Breast epithelium (tissue), 4 donors: ENCODE measurements at regions not wholly inside any gene's neighbourhood (a gene's known extent, or its start where the extent isn't known, plus 50 kb on each side); places are given as distances from the start of the nearest gene placed in this dataset.

Source experiments
- DNase-seq, 2 donors: peaks; one replicate each; pipeline ENCODE4 v3.0.0-alpha.2; 2019; ENCODE audit warnings: low spot score in 2 of 2
- H3K27ac ChIP-seq, 2 donors: fragments of 200-600 bp; sonication (generic) in 1 of 2; one replicate each; pipeline ENCODE4 v1.5.1; 2016 to 2019; ENCODE audit warnings: mild to moderate bottlenecking in 1 of 2
- H3K27me3 ChIP-seq, 2 donors: fragments of 200-600 bp; sonication (generic) in 1 of 2; one replicate each; pipeline versions ENCODE4 v1.5.1 to v1.6.0; 2017 to 2019; ENCODE audit warnings: control low read depth in 1 of 2, mild to moderate bottlenecking in 1 of 2
- H3K36me3 ChIP-seq: fragments of 200-600 bp; one replicate; pipeline ENCODE4 v1.5.1; 2019
- H3K4me1 ChIP-seq, 2 donors: fragments of 200-600 bp; sonication (generic); one replicate each; pipeline ENCODE4 v1.5.1; 2016 to 2019; ENCODE audit warnings: control low read depth in 1 of 2
- H3K4me3 ChIP-seq, 3 donors: fragments of 200-600 bp; sonication (generic); 1 replicate in 2 of 3; 2 replicates in 1 of 3; pipeline ENCODE4 v1.5.1; 2016 to 2019; ENCODE audit warnings: mild to moderate bottlenecking in 3 of 3, moderate library complexity in 2 of 3
- H3K9me3 ChIP-seq, 2 donors: fragments of 200-600 bp; sonication (generic) in 1 of 2; one replicate each; pipeline ENCODE4 v1.5.1; 2016 to 2019; ENCODE audit warnings: control low read depth in 1 of 2
- POLR2A ChIP-seq: fragments of 450-650 bp; IDR thresholded peaks from one replicate; pipeline ENCODE4 v1.6.1; 2016; ENCODE audit warnings: antibody characterized with exemption, mild to moderate bottlenecking, moderate library complexity
- POLR2AphosphoS5 ChIP-seq, 3 donors: sonication (generic); formaldehyde crosslinking; IDR thresholded peaks; one replicate each; pipeline ENCODE4 v1.6.1; 2017; ENCODE audit warnings: antibody characterized with exemption in 3 of 3
- intact Hi-C: fragments of 100-400 bp; cut with DNase I; formaldehyde crosslinking; loops from one replicate; pipeline ENCODE4 v1.15.1; 2023; ENCODE audit warnings: low total_unique reads
- TF ChIP-seq, protein P1 (sequence below), 3 donors: fragments of 450-650 bp; IDR thresholded peaks; one replicate each; pipeline ENCODE4 v1.5.1; 2016 to 2017; ENCODE audit warnings: antibody characterized with exemption in 3 of 3, mild to moderate bottlenecking in 3 of 3, moderate library complexity in 3 of 3

DNA sequence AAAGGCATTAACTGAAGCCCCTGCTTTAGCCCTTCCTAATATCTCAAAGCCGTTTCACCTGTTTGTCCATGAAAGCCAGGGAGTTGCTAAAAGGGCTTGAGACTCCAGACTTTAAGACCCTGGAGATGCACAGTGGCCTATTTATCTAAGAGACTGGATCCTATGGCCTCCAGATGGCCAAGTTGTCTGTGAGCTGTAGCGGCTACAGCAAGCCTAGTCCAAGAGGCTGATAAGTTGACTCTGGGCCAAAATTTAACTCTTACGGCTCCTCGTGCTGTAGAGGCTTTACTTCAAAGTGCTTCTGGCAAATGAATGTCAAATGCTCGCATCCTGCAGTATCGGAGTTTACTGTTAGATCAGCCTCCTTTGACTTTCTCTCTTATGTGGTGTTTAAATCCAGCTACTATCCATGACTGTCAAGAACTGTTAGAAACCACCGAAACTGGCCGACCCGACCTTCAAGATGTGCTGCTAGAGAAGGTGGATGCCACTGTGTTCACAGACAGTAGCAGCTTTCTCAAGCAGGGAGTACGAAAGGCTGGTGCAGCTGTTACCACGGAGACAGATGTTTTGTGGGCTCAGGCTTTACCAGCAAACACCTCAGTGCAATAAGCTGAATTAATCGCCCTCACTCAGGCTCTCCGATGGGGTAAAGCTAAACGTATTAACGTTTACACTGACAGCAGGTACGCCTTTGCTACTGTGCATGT lies 336.7 kb upstream of the CNTNAP5 start:
- intact Hi-C loops: no loop called here
- Histone ChIP-seq H3K4me1 (no peaks in the 10 kb centered on the region), H3K9me3 (peaks cover 0 to 7% of the 10 kb centered on the region in 2 donors), H3K36me3 (no peaks in the 10 kb centered on the region), H3K27me3 (no peaks in the 10 kb centered on the region), H3K27ac (no peak overlapping the region), H3K4me3 (no peak overlapping the region)
- DNase-seq: no peak
- no peak for TF ChIP-seq POLR2A
- TF ChIP-seq, protein P1, sequence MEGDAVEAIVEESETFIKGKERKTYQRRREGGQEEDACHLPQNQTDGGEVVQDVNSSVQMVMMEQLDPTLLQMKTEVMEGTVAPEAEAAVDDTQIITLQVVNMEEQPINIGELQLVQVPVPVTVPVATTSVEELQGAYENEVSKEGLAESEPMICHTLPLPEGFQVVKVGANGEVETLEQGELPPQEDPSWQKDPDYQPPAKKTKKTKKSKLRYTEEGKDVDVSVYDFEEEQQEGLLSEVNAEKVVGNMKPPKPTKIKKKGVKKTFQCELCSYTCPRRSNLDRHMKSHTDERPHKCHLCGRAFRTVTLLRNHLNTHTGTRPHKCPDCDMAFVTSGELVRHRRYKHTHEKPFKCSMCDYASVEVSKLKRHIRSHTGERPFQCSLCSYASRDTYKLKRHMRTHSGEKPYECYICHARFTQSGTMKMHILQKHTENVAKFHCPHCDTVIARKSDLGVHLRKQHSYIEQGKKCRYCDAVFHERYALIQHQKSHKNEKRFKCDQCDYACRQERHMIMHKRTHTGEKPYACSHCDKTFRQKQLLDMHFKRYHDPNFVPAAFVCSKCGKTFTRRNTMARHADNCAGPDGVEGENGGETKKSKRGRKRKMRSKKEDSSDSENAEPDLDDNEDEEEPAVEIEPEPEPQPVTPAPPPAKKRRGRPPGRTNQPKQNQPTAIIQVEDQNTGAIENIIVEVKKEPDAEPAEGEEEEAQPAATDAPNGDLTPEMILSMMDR (IDR thresholded peaks at IDR 0.05): no peak
- no peak for TF ChIP-seq POLR2AphosphoS5 (IDR thresholded peaks at IDR 0.05)

DNA sequence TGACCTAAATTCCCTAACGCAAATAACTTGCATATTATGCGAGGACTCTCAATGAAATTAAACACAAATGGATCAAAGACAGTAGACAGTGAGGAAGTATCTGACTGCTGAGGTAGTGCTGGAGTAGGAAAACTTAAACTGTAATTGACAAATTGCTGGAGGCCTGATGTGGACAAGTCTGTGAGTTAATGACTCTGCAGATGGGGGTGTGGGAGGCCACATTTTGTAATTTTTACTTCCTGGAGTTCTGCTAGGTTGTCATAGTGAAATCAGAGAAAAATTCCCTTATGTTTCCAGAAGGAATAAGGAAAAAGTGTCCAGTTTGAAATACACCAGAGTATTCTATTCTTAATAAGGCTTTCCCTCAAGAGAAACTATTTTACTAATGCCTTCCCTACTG lies 333.0 kb upstream of the CNTNAP5 start:
- Histone ChIP-seq H3K27ac (no peak overlapping the region), H3K9me3 (no peaks in the 10 kb centered on the region), H3K27me3 (no peaks in the 10 kb centered on the region), H3K4me1 (no peaks in the 10 kb centered on the region), H3K4me3 (no peak overlapping the region), H3K36me3 (no peaks in the 10 kb centered on the region)
- intact Hi-C loops: no loop called here
- no peak for DNase-seq
- TF ChIP-seq, protein P1 (IDR thresholded peaks at IDR 0.05): no peak
- TF ChIP-seq POLR2AphosphoS5 (IDR thresholded peaks at IDR 0.05): no peak
- no peak for TF ChIP-seq POLR2A

DNA sequence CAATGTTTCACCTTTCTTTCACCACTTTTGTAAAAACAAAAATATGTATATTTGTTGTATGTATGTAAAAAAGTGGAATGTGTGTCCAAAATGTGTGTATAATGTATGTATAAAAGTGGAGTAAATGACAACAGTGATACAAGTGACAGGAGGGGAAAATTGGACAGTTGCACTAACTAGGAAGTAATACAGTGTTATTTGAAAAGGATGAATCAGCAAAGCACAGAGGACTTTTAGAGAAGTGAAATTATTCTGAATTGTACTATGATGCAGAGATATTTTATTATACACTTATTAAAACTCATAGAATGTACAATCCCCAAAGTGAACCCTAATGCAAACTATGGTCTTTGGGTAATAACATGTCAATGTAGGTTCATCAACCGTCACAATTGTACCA lies 331.3 kb upstream of the CNTNAP5 start:
- no peak for DNase-seq
- no peak overlapping the region for H3K4me3 ChIP-seq
- no peak overlapping the region for H3K27ac ChIP-seq
- H3K9me3 ChIP-seq: no peaks in the 10 kb centered on the region
- H3K27me3 ChIP-seq: no peaks in the 10 kb centered on the region
- intact Hi-C loops: no loop called here
- TF ChIP-seq POLR2A (no peak), POLR2AphosphoS5 (IDR thresholded peaks at IDR 0.05) (no peak)
- TF ChIP-seq, protein P1 (IDR thresholded peaks at IDR 0.05): no peak
- no peaks in the 10 kb centered on the region for H3K36me3 ChIP-seq
- H3K4me1 ChIP-seq: no peaks in the 10 kb centered on the region

DNA sequence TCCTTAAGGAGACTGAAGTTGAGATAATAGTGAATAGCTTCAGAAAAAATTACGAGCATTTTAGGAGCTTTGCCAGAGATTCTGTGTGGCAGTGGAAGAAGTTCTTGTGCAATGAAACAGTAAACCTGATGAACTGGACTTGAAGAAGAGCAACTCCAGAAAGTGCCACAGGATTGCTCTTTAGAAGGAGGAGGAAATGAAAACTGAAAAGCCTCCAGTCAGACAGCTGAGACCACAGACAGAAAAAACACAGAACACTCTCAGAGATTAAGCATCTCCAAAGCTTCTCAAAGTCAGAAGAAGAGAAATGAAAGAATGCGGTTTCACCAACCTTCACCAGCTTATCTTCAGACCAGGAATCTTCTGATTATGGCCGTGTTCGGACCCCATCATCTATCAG lies 329.7 kb upstream of the CNTNAP5 start:
- Histone ChIP-seq H3K27ac (no peak overlapping the region), H3K27me3 (no peaks in the 10 kb centered on the region), H3K4me1 (no peaks in the 10 kb centered on the region), H3K9me3 (no peaks in the 10 kb centered on the region), H3K4me3 (no peak overlapping the region), H3K36me3 (no peaks in the 10 kb centered on the region)
- intact Hi-C loops: no loop called here
- TF ChIP-seq, protein P1 (IDR thresholded peaks at IDR 0.05): no peak
- TF ChIP-seq POLR2A (no peak), POLR2AphosphoS5 (IDR thresholded peaks at IDR 0.05) (no peak)
- DNase-seq: no peak

DNA sequence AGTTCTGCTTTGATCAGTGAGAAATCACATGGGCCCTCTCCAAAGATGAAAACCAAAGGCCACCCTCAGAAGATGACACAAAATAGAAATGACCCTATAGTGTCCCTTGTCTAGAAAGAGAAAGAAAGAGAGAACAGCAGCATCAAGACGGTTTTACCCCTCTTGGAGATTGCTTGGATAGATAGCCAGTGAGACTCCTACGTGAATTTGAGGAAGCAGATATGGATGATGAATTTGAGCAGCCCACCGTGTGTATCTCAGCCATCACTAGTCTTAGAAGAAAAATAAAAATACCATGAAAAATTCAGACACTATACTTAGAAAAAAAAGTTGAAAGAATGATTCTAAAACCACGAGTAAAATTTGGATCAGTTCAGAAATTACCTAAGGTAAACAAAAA lies 329.1 kb upstream of the CNTNAP5 start:
- H3K27me3 ChIP-seq: no peaks in the 10 kb centered on the region
- intact Hi-C loops: no loop called here
- H3K4me3 ChIP-seq: no peak overlapping the region
- TF ChIP-seq, protein P1 (IDR thresholded peaks at IDR 0.05): no peak
- no peak for TF ChIP-seq POLR2A
- no peak for TF ChIP-seq POLR2AphosphoS5 (IDR thresholded peaks at IDR 0.05)
- no peak for DNase-seq
- no peak overlapping the region for H3K27ac ChIP-seq
- no peaks in the 10 kb centered on the region for H3K4me1 ChIP-seq
- no peaks in the 10 kb centered on the region for H3K9me3 ChIP-seq
- H3K36me3 ChIP-seq: no peaks in the 10 kb centered on the region
